ENCODE measurements at regions not wholly inside any gene's neighbourhood (a gene's known extent, or its start where the extent isn't known, plus 50 kb on each side); places are given as distances from the start of the nearest gene placed in this dataset.

DNA sequence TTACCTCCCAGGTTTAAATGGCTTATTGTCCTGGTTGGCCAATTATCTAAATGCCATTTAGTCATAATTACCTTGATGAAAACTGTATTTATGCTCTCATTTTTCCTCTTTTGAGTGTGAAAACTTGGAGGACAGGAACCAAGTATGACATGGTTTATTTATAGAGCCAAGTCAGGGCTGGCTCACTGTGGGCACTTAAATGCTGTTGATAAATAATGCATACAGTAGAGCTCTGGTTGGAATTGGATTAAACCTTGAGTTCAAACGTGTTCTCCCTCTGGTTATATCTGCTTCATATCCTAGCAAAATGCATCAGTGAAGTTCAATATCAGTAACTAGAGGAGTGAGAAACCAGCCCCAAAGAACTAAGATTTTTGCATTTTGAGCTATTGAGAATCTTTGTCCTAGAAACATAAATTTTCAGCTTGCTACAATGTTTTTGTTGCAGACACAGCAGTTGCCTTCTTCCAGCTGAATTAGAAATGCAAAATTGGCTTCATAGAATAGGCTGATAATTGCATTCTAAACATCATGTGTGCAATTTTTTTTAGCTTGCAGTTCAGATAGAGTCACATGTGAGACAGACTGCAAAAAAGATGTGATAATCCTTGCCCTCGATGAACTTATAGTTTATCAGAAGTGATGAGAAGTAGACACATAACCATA, 255.8 kb downstream of the BTBD3 start:
- no peak overlapping the region for H3K4me3 ChIP-seq (ENCODE audit: low read depth, low read length)
- DNase-seq (ENCODE audit: low read depth): no peak

DNA sequence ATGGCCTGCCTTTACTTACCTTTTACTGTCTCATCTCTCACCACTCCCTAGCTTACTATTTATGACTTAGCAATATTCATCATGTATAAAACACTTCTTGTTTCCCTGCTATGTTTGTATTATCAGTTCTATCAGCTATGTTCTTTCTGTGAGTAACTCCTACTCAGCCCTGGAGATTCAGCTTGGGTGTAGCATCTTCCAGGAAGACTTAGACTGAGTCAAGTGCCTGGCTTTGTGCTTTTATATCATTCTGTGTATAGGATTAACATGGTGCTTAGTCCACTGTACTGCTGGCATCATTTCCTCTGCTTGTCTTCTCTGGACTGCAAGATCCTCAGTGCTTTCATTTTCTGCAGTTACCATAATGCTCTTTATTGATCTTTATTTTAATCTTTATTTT, 257.8 kb downstream of the BTBD3 start:
- H3K4me3 ChIP-seq (ENCODE audit: low read depth, low read length): no peak overlapping the region
- no peak for DNase-seq (ENCODE audit: low read depth)

DNA sequence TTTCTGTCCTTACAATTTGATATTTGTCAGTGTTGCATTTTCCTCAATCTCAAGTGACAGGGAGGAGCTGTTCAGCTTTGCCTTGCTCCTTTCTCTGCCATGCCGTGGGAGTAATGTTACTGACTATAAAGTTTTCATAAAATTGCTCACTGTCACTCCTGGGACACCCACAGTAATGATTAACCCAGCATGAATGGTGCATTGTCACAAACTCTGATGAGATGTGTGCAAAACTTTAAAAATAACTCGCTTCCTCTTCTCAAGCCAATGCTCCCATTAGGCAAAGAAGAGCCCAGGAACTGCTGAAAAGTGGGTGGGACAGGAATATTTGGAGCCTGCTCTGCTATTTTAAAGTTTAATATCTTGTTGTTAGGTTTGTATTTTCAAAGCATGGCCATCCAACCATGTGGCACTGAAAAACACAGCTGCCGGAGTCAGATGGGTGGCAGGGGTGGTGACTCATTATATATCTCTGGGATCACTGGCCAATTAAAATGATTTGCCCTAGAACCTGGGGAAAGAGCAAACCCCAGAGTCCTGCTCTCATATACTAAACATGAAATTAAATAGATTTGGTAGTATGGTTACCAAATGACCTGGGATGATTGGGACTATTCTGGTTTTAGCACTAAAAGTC, 260.1 kb downstream of the BTBD3 start:
- no peak overlapping the region for H3K4me3 ChIP-seq (ENCODE audit: low read depth, low read length)
- DNase-seq (ENCODE audit: low read depth): no peak

DNA sequence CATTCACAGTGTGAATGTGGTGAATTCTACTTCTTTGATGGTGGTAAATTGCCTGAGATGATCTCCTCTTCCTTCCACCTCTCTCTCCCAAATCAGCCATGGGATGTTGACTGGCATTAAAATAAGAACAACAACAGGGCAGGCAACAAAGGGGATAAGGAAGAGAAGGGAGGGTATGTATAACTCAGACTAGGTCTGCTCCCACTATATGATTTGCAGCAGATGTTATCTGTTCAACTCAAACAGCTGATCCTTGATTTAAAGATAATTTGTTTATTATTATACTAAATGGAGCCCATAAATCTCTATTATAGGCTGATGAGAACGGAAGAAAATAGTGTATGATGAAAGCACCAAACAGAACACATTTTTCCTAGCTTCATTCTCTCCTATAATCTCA, 262.0 kb downstream of the BTBD3 start:
- no peak overlapping the region for H3K4me3 ChIP-seq (ENCODE audit: low read depth, low read length)
- DNase-seq (ENCODE audit: low read depth): no peak

DNA sequence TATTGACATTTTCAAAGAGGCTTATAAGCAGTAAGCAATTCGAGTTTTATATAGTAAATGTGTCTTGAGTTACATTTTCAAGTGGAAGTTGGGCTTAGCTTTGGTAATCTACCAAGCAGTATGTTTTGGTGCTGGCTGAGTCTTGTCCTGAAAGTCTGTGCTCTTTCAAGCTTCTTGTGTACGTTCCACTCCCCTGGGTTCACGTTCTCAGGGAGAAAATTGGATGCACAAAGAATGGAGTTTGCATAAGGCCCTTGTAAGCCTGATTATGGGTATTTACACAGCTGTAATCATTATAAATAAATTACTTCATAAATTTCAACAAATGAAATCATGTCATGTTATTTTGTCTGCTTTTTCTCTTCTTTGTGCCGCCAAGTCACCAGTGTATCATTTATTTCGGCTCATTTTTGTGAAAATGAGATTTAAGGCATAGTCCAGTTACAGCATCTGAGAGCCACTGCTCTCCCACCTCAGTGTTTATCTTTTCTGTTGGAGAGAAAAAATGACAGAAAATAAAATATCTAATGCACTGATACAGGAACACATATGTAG, 262.5 kb downstream of the BTBD3 start:
- no peak for DNase-seq (ENCODE audit: low read depth)

DNA sequence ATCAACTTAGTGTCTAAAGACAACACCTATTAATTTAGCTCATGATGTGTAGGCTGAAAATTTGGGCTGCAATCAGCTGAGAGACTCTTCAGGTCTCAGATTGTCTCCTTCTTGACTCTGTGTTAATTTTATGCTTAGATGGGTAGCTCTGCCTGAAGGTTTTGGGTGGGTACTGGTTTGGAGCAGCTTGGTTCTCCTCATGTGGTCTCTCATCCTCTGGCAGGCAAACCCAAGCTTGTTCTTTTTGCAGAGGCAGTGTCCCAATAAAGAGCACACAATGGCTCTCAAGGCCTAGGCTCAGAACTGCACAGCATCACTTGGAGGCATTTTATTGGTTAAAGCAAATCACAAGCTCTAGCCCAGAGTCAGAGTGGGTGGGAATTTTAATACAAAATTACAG, 280.6 kb downstream of the BTBD3 start:
- H3K4me3 ChIP-seq (ENCODE audit: low read depth, low read length): no peak overlapping the region
- DNase-seq (ENCODE audit: low read depth): no peak

More for the DNA sequence above, 262.5 kb downstream of the BTBD3 start:
- H3K4me3 ChIP-seq (ENCODE audit: low read depth, low read length): no peak overlapping the region

DNA sequence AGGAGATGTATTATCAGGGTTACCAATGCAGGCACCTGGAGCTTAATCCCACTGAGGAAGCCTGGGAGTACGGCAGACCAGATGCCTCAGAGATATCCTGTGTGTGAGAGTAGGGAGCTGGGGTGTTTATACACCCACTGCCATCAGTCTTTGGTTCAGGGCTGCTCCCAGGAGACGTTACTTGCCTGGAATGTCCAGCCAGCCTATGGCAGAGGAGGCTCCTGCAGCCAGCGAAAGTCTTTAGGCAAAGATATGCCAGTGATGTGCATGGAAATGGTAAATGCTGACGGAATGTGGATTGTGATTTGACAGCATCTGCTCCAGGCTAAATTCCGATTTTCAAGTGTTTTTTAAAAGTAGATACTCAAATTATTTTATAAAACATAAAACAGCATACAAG, 282.0 kb downstream of the BTBD3 start:
- no peak overlapping the region for H3K4me3 ChIP-seq (ENCODE audit: low read depth, low read length)
- no peak for DNase-seq (ENCODE audit: low read depth)

DNA sequence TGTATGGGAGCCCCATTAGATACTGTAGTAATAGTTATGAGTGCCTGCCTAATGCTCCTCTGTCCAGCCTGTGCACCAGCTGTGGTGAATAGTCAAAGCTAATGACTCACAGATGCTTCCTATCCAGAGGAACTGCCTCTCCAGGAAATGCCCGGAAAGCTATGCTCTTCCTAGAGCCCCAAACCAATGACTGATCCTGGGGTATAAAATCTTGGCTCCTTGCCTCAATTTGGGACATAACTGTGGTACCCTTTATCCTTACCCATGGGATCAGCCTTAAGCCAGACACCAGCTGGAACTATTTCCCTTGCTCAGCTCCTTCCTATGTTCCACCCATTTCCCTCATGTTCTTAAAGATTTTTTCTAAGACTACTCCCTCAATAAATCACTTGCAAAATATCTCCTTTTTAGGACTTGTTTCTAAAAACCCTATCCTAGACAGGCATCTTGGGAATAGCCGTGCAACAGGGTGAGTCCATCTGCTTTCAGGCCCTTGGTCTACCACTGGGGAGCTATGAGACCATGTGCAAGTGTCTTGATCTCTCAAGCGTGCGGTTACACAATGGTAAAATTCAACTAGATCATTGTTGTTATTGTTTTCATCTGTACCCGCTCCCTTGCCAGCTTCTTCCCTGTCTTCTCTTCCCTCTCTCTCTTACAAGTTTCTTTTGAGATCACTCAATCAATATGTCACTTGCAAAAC, 283.7 kb downstream of the BTBD3 start:
- no peak for DNase-seq (ENCODE audit: low read depth)
- H3K4me3 ChIP-seq (ENCODE audit: low read depth, low read length): no peak overlapping the region

DNA sequence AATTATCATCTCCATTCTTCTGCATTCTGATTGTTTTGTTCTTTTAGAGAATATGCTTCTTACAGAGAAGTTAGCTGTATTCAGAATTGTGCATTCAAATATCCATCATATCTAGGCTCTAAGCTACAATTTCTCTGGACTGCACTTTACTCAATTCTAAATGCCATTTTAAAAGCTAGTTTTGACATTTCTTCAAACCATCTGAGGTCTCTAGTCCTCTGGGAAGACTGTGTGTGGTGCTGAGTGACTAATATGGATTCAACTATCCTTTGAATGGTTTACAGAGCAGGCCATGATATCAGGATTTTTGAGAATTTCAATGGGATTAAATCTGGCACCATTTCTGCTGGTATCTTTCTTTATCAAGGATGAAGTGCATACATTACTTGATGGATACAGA, 285.7 kb downstream of the BTBD3 start:
- no peak for DNase-seq (ENCODE audit: low read depth)
- H3K4me3 ChIP-seq (ENCODE audit: low read depth, low read length): no peak overlapping the region

DNA sequence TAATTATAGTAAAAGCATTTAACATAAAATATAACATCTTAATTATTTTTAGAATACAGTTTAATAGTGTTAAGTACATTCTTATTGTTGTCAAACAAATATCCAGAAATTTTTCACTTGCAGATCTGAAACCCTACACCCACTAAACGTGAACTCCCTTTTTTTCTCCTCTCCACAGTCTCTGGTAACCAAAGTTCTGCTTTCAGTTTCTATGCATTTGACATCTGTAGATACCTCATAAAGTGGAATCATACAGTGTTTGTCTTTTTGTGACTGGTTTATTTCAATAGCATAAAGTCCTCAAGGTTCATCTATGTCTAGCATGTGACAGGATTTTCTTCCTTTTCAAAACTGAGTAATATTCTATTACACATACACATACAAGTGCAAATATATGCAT, 286.3 kb downstream of the BTBD3 start:
- no peak for DNase-seq (ENCODE audit: low read depth)
- H3K4me3 ChIP-seq (ENCODE audit: low read depth, low read length): no peak overlapping the region

DNA sequence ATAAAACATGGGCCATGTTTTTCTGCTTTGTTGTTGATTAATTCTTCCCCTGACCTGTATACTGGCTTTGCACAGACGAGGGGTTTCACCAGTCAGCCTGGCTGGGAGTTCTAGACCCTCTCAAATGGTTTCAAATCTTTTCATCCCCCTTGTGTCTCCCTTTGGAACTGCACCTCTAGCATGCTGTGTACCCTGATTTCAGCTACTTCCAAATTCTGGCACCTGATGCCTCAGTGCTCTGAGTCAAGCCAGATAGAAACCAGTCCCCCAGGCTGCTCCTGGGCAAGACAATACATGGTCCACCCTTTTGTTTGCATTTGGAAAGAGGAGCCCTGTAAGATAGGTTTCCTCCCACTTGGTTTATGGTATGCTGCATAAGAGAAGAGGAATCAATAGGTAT, 290.2 kb downstream of the BTBD3 start:
- no peak for DNase-seq (ENCODE audit: low read depth)
- H3K4me3 ChIP-seq (ENCODE audit: low read depth, low read length): no peak overlapping the region

DNA sequence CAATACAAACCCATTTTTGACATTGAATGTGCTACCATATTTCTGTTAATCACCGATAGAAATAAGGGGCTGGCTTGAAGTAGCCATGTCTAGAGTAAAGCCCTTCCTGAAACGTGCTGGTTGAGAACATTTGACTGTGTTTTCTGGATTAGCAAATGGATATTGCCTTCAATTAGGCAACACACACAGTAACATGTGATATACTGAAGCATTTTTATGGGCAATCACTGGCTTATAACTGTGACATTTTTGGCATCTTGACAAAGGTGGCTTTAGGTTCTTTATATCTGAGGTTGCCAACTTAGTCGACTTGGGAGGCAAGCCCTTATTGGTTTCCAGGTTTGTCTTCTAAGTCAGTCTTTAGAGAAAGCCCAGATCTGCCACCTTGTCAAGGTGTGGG, 292.9 kb downstream of the BTBD3 start:
- no peak for DNase-seq (ENCODE audit: low read depth)
- H3K4me3 ChIP-seq (ENCODE audit: low read depth, low read length): no peak overlapping the region

DNA sequence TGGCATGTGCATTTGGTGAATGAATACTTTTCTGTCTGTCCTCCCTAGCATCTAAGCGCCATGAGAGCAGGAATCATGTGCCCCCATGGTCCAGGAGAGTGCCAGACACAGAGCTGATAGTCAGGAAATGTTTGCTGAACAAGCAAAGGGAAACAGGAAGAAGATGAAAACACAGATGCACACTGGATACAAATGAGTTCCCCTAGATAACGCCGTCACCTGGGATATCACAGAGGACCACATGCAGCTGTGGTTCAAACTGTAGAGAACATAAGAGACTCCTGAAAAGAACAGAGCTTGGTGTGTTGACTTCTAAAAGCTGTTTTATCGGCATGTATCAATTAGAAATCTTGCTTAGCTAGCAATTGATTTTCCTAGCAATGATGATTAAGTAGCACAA, 293.7 kb downstream of the BTBD3 start:
- no peak for DNase-seq (ENCODE audit: low read depth)
- H3K4me3 ChIP-seq (ENCODE audit: low read depth, low read length): no peak overlapping the region

DNA sequence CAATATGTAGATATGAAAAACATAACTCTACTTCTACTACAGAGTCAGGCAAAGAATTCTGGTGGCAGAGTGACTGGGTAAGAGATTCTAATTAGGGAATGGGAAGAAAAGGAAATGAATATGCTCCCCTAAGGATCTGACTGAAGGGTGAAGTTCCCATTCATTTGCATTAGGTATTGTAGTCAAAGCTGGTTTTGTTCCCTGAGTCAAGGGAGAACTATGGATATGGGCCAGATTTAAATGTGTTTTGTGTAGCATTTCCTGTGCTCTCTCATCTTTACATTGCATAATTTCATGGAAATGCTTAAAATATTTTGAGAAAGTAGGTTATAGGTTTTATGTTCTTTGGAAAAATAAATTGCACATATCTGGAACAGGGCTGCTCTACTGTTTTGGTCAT, 299.7 kb downstream of the BTBD3 start:
- no peak for DNase-seq (ENCODE audit: low read depth)
- H3K4me3 ChIP-seq (ENCODE audit: low read depth, low read length): no peak overlapping the region

DNA sequence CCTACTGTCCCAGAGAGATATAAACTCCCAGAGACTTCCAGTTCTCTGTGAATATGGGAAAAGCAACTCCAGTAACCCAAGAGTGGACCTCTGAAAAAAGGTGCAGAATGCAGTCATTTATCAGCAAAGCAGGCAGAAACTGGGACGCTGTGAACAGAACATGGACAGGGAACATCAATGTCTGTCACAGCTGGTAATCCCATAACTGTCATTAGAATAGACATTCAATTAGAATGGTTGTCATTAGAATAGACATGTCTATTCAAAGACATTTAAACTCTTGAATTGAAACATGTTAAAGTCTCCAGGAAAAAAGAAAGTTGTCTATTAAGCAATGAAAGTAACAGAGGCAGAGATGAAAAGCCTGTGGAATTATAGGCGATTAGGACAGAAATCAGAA, 302.1 kb downstream of the BTBD3 start:
- DNase-seq (ENCODE audit: low read depth): no peak
- H3K4me3 ChIP-seq (ENCODE audit: low read depth, low read length): no peak overlapping the region

DNA sequence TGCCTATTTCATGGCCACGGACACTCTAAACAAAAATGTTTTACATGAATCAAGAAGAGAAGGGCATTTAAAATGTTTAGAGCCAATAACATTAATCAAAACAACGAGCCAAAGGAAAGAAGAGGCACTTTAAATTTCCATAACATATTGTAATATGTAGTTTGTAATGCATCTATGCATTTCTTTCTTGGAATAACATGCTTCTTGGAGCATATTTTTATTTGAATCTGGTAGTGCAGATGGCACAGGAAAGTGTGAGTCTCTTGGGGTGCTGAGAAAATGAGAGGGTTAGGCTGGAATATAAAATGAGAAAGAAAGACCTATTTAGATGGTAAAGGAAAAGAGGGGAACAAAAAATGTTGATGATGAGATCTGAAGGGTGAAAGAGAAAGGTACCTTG, 305.4 kb downstream of the BTBD3 start:
- DNase-seq (ENCODE audit: low read depth): no peak
- H3K4me3 ChIP-seq (ENCODE audit: low read depth, low read length): no peak overlapping the region

DNA sequence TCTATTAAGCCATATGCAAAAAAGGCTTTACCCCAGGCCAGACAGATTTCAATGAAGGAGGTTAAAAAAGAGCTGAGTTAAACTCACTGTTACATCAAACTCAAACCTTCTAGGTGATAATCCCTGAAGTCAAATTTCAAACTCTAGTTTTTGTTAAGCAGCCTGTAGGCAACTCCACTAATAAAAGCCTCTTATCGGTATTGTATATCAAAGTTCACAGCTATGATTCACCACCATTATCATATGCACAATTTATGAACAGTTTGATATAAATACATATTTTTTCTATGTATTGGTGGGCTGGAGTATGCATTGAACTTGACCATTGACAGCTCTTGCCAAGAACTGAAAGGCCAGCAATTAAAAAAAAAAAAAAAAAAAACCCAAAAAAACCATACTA, 308.2 kb downstream of the BTBD3 start:
- no peak for DNase-seq (ENCODE audit: low read depth)
- H3K4me3 ChIP-seq (ENCODE audit: low read depth, low read length): no peak overlapping the region

DNA sequence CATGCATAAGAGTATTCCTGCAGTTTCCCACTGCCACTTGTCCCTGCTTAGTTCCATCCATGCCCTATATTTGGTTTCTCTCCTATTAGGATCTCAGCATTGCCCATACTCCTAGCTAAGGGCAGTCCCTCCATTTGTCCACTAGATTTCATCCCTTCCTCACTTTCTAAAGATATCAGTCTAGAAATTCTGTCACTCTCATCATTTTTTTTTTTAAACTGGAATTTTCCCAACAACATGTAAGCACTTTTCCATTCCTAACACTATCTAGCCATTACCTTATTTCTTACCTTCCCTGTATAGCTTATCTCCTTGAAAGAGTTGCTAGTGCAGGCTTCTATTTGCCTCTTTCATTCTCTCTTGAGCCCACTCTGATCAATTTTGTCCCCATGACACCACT, 312.2 kb downstream of the BTBD3 start:
- no peak overlapping the region for H3K4me3 ChIP-seq (ENCODE audit: low read depth, low read length)
- no peak for DNase-seq (ENCODE audit: low read depth)

DNA sequence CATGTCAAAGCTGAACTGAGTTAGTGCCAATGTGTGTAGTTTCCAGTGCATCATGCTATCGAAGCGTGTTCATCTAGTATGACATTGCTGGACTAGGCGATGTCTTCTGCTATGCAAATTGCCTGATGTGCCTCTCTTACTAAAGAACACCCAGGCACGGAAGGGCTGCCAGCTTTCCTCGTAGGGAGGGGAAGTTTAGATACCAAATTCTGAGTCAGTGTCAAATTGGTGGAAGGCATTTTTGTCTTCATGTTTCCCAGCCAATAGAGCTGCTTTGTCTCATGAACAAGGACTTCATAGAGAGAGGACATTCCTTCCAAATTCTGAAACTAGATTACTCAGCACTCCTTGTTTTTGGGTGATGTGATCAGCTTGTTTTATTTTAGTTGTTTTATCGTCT, 320.1 kb downstream of the BTBD3 start:
- DNase-seq (ENCODE audit: low read depth): no peak
- no peak overlapping the region for H3K4me3 ChIP-seq (ENCODE audit: low read depth, low read length)

DNA sequence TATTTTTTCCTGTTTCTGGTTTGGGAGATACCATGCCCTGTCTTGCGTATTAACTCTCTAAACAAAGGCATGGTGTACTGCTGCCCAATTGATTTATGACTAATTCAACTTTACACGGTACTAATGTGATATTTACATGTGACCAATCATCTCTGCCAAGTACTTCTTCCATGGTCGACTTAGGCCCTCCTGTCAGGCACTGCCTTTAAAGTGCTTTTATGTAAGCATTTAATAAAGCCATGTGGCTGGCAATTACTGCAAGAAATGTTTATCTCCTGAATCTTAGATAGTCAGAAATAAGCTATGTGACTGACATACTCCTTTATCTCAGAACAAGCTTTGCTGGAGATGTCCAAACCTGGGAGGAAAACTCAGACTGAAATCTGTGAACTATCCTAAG, 323.4 kb downstream of the BTBD3 start:
- DNase-seq (ENCODE audit: low read depth): no peak

DNA sequence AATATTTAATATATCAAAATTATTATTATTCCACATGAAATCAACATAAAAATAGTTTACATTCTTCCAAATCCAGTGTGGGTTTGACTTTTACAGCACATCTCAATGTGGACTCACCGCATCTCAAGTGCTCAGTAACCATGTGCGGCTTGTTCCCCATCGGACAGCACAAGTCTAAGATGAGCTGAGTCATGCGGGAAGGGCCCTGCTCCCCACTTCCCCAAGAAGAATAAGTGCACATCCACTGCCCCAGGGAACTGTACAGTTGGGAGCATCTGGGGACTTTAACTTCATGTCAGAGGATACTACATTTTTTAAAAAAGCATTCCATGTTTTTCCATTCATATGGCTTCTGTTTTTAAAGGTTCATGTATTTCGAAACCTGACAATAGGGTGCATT, 325.6 kb downstream of the BTBD3 start:
- no peak for DNase-seq (ENCODE audit: low read depth)
- no peak overlapping the region for H3K4me3 ChIP-seq (ENCODE audit: low read depth, low read length)

More for the DNA sequence above, 323.4 kb downstream of the BTBD3 start:
- no peak overlapping the region for H3K4me3 ChIP-seq (ENCODE audit: low read depth, low read length)

All from skeletal muscle cell (primary cell).